ENCODE measurements at regions not wholly inside any gene's neighbourhood (a gene's known extent, or its start where the extent isn't known, plus 50 kb on each side); places are given as distances from the start of the nearest gene placed in this dataset.

- TF ChIP-seq EZH2phosphoT487 (IDR thresholded peaks at IDR 0.05; ENCODE audit: insufficient read depth, low read depth) (0 out of 2 replicates have a peak, but pooled peaks have one; percentile 33), EZH2 (IDR thresholded peaks at IDR 0.05; ENCODE audit: insufficient read depth, poor library complexity, severe bottlenecking) (no peak)
These were observed 278.0 kb downstream of the MRPL39 start for GRCh38 chr21:25329227-25329825.

Data from GM23248 (cell line).